NCI-H146 treated with DMSO at 0.1 percent for 48 hours (cell line): ENCODE measurements at regions not wholly inside any gene's neighbourhood (a gene's known extent, or its start where the extent isn't known, plus 50 kb on each side); places are given as distances from the start of the nearest gene placed in this dataset.

ENCODE experiments used
- DNase-seq: peaks from one replicate; lab custom pipeline; 2025; ENCODE audit not compliant: unreplicated experiment; lab: John Stamatoyannopoulos, UW

DNA sequence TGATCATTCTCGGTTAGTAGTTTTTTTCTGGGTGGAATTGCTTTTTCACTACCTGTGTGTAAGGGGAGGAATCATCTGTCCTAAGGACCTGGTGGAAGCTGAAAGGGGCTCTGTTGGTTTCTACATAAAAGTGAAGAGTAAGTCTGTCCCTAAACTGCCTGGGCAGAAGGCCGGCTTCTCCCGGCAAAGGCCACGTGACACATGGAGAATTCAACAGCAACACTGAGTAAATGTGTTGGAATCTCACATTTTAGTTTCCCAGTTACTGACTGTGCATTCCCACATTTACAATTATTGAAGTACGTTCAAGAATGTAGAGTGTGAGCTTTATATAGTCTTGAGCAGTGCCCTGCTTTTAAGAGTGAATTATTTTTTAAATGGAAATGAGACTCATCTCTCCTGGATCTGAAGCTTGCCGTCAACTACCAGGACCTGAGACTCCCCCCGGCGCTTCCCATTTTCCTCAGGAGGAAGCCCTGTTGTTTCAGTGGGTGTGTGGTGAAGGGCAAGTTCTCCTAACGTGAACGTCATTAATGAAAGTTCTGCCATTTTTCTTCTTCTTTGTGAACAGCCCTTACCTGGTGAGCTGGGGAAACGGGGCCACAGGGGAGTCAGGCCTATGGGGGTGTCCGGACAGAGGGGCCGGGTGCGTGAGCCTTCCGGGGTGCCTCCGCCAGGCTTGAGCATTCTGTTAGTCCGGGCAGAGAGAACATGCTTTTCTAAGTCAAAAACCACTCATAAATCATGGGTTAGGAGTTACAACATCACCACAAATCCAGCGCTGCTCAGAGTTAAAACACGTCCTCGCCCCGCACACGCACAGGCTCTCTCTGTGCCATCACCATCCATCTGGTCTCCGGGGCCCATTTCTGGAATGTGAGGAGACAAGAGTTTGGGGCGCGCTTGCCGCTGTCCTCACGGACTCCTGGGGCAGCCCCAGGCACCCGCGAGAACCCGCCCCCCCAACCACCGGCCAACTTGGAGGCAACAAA lies 56.6 kb upstream of the SMOC2 start:
- no peak for DNase-seq

DNA sequence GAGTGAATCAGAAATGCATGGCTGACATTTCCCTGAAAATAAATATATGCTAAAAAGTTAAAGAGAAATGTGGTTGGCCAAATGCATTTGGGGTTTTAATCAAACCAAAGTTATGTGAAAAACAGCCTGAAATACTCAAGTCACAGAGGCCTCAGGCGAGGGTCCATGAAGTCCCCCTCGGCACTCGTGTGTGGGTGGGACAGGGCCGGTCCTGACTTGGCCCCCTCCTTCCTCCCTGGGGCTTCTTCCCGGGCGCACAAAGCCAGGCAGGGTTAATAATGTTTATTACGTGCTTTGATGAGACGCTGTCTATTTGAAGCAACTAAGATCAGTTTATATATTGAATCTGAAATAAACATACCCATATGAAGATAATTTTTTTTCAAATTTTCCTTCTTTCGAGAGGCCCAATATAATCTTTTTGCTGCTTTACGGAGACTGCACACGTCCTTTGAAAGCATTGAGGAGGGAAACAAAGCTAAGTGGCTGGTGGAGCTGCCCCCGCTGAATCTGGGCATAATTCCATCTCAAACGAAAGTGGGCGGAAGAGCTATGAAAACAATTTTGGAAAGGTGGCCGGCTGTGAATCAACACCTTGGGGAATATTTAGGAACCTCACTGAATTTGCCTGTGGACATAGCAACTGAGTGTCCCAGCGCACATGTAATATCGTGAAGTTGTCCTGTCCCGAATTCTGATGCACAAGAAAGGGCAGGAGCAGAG lies 55.8 kb upstream of the SMOC2 start:
- no peak for DNase-seq

DNA sequence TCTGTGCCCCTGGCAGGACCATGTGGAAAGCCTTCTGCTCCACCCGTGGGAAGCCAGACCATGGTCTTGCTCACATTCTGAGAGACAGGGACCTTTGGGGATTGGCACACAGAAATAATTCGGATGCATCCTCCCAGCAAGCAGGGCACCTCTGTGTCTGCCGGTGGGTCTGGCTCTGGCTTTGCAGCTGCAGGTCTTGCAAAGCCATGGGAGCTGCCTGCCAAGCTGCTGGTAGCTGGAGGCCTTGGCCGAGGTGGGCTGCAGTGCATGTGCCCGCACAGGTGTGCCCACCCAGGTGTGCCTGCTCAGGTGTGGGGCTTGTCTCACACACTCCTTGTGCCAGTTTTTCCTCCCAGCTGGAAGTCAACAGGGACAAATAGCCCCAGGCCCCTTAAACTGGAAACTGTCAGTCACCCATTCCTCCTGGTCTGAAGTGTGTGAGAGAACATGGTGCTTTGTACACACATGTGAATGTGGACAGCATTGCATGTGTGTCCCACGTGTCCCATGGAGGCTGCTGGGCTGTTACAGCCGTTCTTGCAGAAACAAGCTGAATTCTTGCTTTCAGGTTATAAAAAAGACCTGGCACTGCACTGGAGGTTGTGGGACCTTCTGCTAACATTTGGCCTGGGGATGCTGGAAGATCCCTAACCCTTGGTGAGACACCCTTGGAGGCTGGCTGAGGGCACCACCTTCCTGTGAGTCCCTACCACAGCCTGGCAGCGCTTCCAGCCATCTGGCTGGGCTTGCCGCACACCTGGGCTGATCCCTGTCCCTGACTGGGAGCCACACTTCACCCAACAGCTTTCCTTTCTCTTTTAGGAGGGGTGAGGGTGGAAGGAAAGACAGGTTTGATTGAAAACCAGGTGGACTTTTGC lies 54.9 kb upstream of the SMOC2 start:
- DNase-seq, result no peak

DNA sequence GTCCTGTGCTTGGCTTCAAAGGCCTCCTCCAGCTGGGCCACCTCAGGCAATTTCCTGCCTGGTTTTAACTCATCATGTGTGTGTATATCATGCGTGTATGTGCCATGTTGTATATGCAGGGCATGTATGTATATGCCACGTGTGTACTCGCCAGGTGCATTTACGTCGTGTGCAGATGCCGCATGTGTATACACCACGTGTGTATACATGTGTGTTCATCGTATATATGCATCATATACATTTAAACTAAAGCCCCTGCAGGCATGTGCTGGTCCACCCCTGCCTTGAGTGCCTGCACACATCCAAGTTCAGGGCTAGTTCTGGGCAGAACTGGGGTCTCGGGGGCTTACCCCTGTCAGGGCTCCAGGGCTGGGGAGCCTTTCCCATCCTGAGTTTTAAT lies 54.0 kb upstream of the SMOC2 start:
- no peak for DNase-seq

- DNase-seq, result no peak
These were observed 53.6 kb upstream of the SMOC2 start for GRCh38 chr6:168387426-168387825.

GRCh38 chr6:168387911-168388310 lies 53.1 kb upstream of the SMOC2 start:
- no peak for DNase-seq

DNA sequence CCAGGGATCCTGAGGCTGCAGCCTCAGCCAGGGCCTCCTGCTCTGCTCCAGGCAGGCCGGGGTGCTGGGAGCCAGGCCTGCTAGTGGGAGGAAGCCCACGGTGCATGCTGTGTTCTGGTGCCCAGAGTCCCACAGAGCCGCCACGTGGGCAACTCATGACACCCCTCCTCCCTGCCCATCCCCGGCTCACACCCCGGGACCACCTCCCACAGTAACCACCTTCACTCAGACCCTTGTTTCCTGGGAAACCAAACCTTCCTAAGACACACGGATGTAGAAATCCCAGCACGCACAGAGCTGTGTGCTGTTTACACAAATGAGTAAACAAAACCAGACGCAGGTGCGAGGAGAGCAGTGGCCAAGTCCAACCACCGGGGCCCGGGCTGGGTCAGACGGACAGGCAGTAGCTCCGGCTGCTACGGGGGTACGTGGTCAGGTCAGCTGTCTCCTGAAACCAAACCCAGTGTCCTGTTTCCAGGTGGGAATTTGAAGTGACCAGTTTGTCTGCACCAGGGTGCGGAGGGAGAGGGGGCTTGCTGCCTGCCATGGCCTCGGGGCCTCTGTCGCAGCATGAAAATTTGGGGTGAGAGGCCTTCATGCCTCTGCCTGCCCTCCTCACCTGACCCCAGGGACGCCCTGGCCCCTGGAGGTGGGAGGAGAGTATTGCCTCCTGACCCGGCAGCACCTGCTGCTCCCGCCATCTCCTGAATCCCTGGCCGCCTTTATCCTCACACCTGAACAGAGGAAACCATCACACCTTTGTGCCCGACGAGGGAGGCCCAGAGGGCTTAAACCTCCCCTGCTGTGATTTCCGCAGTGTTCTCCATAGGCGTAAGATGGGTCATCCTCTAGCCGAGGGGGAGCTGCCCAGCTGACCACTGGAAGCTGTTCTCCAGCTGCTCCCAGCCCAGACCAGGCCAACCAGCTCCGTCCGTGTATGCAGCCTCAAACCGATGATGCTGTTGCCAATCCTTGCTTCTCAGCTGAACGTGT lies 52.0 kb upstream of the SMOC2 start:
- peak; percentile 89 for DNase-seq

DNA sequence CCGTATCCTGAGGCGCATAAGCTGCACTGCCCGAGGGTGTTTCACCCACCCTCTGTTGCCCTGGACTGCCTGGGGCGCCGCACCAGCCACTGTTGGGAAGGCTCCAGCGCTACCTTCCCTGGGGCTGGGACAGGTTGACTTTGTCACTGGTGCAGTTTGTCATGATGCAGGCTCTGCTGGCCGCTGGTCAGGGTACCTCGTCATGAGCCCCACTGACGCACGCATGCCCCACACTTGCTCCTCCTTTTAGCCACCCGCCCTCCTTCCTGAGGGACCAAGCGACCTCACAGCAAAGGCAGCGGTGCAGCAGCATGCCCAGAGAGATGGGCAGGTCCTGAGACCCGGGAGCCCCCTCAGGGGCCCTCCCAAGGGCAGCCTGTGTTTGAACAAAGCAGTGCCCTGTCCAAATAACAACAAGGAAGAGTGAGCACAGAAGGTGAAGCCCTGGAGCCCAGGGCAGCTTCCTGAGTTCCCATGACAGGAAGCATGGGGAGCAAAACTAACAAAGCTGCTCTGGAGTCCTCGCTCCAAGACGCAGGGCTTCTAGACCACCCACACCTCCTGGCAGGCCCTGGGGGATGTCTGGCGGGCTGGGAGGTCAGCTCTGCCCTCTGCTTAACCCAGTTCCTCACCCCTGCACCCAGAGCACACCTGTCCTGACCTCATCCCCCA lies 50.1 kb upstream of the SMOC2 start:
- no peak for DNase-seq
